ENCODE measurements at regions not wholly inside any gene's neighbourhood (a gene's known extent, or its start where the extent isn't known, plus 50 kb on each side); places are given as distances from the start of the nearest gene placed in this dataset.

GRCh38 chr2:192327576-192327975, 132.8 kb upstream of the TMEFF2 start:
- no peak for ATAC-seq
- no peak for DNase-seq (ENCODE audit: low spot score in 2 of 2)
- H3K9me3 Mint-ChIP-seq, result no peaks in the 10 kb centered on the region
- H3K36me3 Mint-ChIP-seq, result no peaks in the 10 kb centered on the region
- H3K27ac Mint-ChIP-seq, result peak overlapping the region in 1 of 2 donors; percentile 26

GRCh38 chr2:192315543-192315942, 120.8 kb upstream of the TMEFF2 start:
- DNase-seq (ENCODE audit: low spot score in 2 of 2), result no peak
- H3K36me3 Mint-ChIP-seq, result no peaks in the 10 kb centered on the region
- ATAC-seq, result no peak
- H3K9me3 Mint-ChIP-seq, result no peaks in the 10 kb centered on the region
- no peak overlapping the region for H3K27ac Mint-ChIP-seq

- no peak for ATAC-seq
- Mint-ChIP-seq H3K36me3 (no peaks in the 10 kb centered on the region), H3K9me3 (no peaks in the 10 kb centered on the region), H3K27ac (no peak overlapping the region)
- DNase-seq (ENCODE audit: low spot score in 2 of 2), result no peak
Measured at GRCh38 chr2:192314800-192315481, 120.2 kb upstream of the TMEFF2 start.

GRCh38 chr2:192313773-192314172, 119.0 kb upstream of the TMEFF2 start:
- peak overlapping the region in 1 of 2 donors; percentile 26 for H3K27ac Mint-ChIP-seq
- DNase-seq (ENCODE audit: low spot score in 2 of 2) (no peak), ATAC-seq (no peak)
- no peaks in the 10 kb centered on the region for H3K36me3 Mint-ChIP-seq
- no peaks in the 10 kb centered on the region for H3K9me3 Mint-ChIP-seq

- H3K27ac Mint-ChIP-seq, result no peak overlapping the region
- H3K36me3 Mint-ChIP-seq, result no peaks in the 10 kb centered on the region
- DNase-seq (ENCODE audit: low spot score in 2 of 2) (no peak), ATAC-seq (no peak)
- H3K9me3 Mint-ChIP-seq, result no peaks in the 10 kb centered on the region
Measured at GRCh38 chr2:192311701-192312460, 117.1 kb upstream of the TMEFF2 start.

- DNase-seq (ENCODE audit: low spot score in 2 of 2) (no peak), ATAC-seq (no peak)
- H3K9me3 Mint-ChIP-seq, result no peaks in the 10 kb centered on the region
- H3K27ac Mint-ChIP-seq, result no peak overlapping the region
- H3K36me3 Mint-ChIP-seq, result no peaks in the 10 kb centered on the region
Measured at GRCh38 chr2:192307530-192307929, 112.8 kb upstream of the TMEFF2 start.

GRCh38 chr2:192298664-192299063, 103.9 kb upstream of the TMEFF2 start:
- DNase-seq (ENCODE audit: low spot score in 2 of 2), result no peak
- Mint-ChIP-seq H3K27ac (no peak overlapping the region), H3K9me3 (no peaks in the 10 kb centered on the region), H3K36me3 (no peaks in the 10 kb centered on the region)
- ATAC-seq, result no peak

GRCh38 chr2:192292478-192292877, 97.7 kb upstream of the TMEFF2 start:
- DNase-seq (ENCODE audit: low spot score in 2 of 2) (no peak), ATAC-seq (no peak)
- Mint-ChIP-seq H3K9me3 (no peaks in the 10 kb centered on the region), H3K36me3 (no peaks in the 10 kb centered on the region), H3K27ac (no peak overlapping the region)

- no peak for ATAC-seq
- no peaks in the 10 kb centered on the region for H3K36me3 Mint-ChIP-seq
- DNase-seq (ENCODE audit: low spot score in 2 of 2), result no peak
- H3K27ac Mint-ChIP-seq, result no peak overlapping the region
- H3K9me3 Mint-ChIP-seq, result no peaks in the 10 kb centered on the region
Measured at GRCh38 chr2:192288295-192288694, 93.6 kb upstream of the TMEFF2 start.

- H3K36me3 Mint-ChIP-seq, result no peaks in the 10 kb centered on the region
- ATAC-seq (no peak), DNase-seq (ENCODE audit: low spot score in 2 of 2) (no peak)
- H3K9me3 Mint-ChIP-seq, result no peaks in the 10 kb centered on the region
- H3K27ac Mint-ChIP-seq, result no peak overlapping the region
Measured at GRCh38 chr2:192286093-192286701, 91.5 kb upstream of the TMEFF2 start.

- Mint-ChIP-seq H3K9me3 (no peaks in the 10 kb centered on the region), H3K36me3 (no peaks in the 10 kb centered on the region), H3K27ac (no peak overlapping the region)
- no peak for ATAC-seq
- no peak for DNase-seq (ENCODE audit: low spot score in 2 of 2)
Measured at GRCh38 chr2:192283450-192283849, 88.7 kb upstream of the TMEFF2 start.

- no peak for ATAC-seq
- DNase-seq (ENCODE audit: low spot score in 2 of 2), result no peak
- peaks cover 0 to 3% of the 10 kb centered on the region in 2 donors for H3K9me3 Mint-ChIP-seq
- H3K27ac Mint-ChIP-seq, result no peak overlapping the region
- no peaks in the 10 kb centered on the region for H3K36me3 Mint-ChIP-seq
Measured at GRCh38 chr2:192278701-192279100, 84.0 kb upstream of the TMEFF2 start.

- H3K9me3 Mint-ChIP-seq, result peaks cover 0 to 3% of the 10 kb centered on the region in 2 donors
- DNase-seq (ENCODE audit: low spot score in 2 of 2) (no peak), ATAC-seq (no peak)
- no peak overlapping the region for H3K27ac Mint-ChIP-seq
- no peaks in the 10 kb centered on the region for H3K36me3 Mint-ChIP-seq
Measured at GRCh38 chr2:192277494-192278109, 82.9 kb upstream of the TMEFF2 start.

GRCh38 chr2:192275632-192276031, 80.9 kb upstream of the TMEFF2 start:
- Mint-ChIP-seq H3K9me3 (peaks cover 0 to 3% of the 10 kb centered on the region in 2 donors), H3K27ac (no peak overlapping the region), H3K36me3 (no peaks in the 10 kb centered on the region)
- DNase-seq (ENCODE audit: low spot score in 2 of 2) (no peak), ATAC-seq (no peak)

- Mint-ChIP-seq H3K27ac (no peak overlapping the region), H3K9me3 (no peaks in the 10 kb centered on the region), H3K36me3 (no peaks in the 10 kb centered on the region)
- no peak for ATAC-seq
- DNase-seq (ENCODE audit: low spot score in 2 of 2), result no peak
Measured at GRCh38 chr2:192267484-192267883, 72.8 kb upstream of the TMEFF2 start.

GRCh38 chr2:192265751-192266150, 71.0 kb upstream of the TMEFF2 start:
- no peaks in the 10 kb centered on the region for H3K9me3 Mint-ChIP-seq
- no peak overlapping the region for H3K27ac Mint-ChIP-seq

GRCh38 chr2:192254444-192254843, 59.7 kb upstream of the TMEFF2 start:
- Mint-ChIP-seq H3K36me3 (no peaks in the 10 kb centered on the region), H3K27ac (no peak overlapping the region), H3K9me3 (no peaks in the 10 kb centered on the region)
- DNase-seq (ENCODE audit: low spot score in 2 of 2) (no peak), ATAC-seq (no peak)

More at GRCh38 chr2:192265751-192266150, 71.0 kb upstream of the TMEFF2 start:
- no peaks in the 10 kb centered on the region for H3K36me3 Mint-ChIP-seq
- DNase-seq (ENCODE audit: low spot score in 2 of 2) (no peak), ATAC-seq (no peak)
